Loucy (cell line): ENCODE measurements at regions not wholly inside any gene's neighbourhood (a gene's known extent, or its start where the extent isn't known, plus 50 kb on each side); places are given as distances from the start of the nearest gene placed in this dataset.

ENCODE experiments used
- EZH2phosphoT487 ChIP-seq: fragments of 200-600 bp; IDR thresholded peaks from 2 replicates; pipeline ENCODE4 v1.6.1; 2018; ENCODE audit warnings: antibody characterized with exemption, mild to moderate bottlenecking, moderate library complexity, borderline replicate concordance
- TF ChIP-seq, protein P1 (sequence below): fragments of 200-600 bp; sonication (generic); conservative IDR thresholded peaks from 2 replicates; pipeline ENCODE4 v1.5.1; 2014; ENCODE audit warnings: mild to moderate bottlenecking, antibody characterized with exemption, low read length

DNA sequence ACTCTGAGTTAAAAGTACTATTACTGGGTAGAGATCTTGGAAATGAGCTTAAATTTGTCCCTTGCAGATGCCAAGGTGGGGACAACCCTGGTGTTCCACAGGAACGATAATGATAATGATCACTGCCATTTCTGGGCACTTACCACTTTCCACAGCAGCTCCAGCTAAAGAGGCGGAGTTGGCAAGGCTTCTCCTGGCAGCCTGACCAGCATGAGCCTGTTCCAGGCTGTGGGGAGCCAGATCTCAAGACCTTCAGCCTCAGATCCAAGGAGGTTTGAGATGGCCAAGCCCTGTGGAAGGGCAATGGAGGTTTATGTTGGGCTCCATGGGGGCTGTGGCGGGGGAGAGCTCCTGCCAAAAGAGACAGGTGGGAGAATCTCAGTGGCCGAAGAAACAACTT, 244.9 kb upstream of the MVB12B start:
- TF ChIP-seq, protein P1, sequence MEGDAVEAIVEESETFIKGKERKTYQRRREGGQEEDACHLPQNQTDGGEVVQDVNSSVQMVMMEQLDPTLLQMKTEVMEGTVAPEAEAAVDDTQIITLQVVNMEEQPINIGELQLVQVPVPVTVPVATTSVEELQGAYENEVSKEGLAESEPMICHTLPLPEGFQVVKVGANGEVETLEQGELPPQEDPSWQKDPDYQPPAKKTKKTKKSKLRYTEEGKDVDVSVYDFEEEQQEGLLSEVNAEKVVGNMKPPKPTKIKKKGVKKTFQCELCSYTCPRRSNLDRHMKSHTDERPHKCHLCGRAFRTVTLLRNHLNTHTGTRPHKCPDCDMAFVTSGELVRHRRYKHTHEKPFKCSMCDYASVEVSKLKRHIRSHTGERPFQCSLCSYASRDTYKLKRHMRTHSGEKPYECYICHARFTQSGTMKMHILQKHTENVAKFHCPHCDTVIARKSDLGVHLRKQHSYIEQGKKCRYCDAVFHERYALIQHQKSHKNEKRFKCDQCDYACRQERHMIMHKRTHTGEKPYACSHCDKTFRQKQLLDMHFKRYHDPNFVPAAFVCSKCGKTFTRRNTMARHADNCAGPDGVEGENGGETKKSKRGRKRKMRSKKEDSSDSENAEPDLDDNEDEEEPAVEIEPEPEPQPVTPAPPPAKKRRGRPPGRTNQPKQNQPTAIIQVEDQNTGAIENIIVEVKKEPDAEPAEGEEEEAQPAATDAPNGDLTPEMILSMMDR: no peak
- TF ChIP-seq EZH2phosphoT487: no peak
